Ovary (tissue), 7 donors: ENCODE measurements at regions not wholly inside any gene's neighbourhood (a gene's known extent, or its start where the extent isn't known, plus 50 kb on each side); places are given as distances from the start of the nearest gene placed in this dataset.

Experiments used
- DNase-seq, 5 donors: peaks; one replicate each; pipeline ENCODE4 v3.0.0-alpha.2; 2019 to 2020
- H3K27ac ChIP-seq, 2 donors: fragments of 200-600 bp; one replicate each; pipeline versions ENCODE4 v1.5.1 to v1.8.0; 2019 to 2022
- H3K27me3 ChIP-seq: fragments of 200-600 bp; one replicate; pipeline ENCODE4 v1.8.0; 2022
- H3K36me3 ChIP-seq: fragments of 200-600 bp; sonication (generic); one replicate; pipeline ENCODE4 v1.5.1; 2019
- H3K4me1 ChIP-seq: one replicate; pipeline ENCODE4 v1.8.1; 2013; ENCODE audit warnings: mild to moderate bottlenecking, moderate library complexity; ENCODE audit not compliant: insufficient read depth
- H3K4me3 ChIP-seq: fragments of 200-600 bp; sonication (generic); one replicate; pipeline ENCODE4 v1.5.1; 2017
- H3K9me3 ChIP-seq, 2 donors: fragments of 200-600 bp in 1 of 2; sonication (generic) in 1 of 2; one replicate each; pipeline versions ENCODE4 v1.5.1 to v1.8.1; 2013 to 2019; ENCODE audit warnings: mild to moderate bottlenecking in 1 of 2, moderate library complexity in 1 of 2
- EP300 ChIP-seq: sonication (generic); formaldehyde crosslinking; IDR thresholded peaks from one replicate; pipeline ENCODE4 v1.6.1; 2017; ENCODE audit warnings: antibody characterized with exemption
- POLR2A ChIP-seq: fragments of 450-650 bp; IDR thresholded peaks from one replicate; pipeline ENCODE4 v1.6.1; 2017; ENCODE audit warnings: antibody characterized with exemption, mild to moderate bottlenecking, moderate library complexity
- WGBS, 3 donors: extraction: QIAGEN DNeasy Blood & Tissue Kit in 1 of 3; methylation state at CpG; one replicate each; pipeline versions ENCODE4 v1.1.5 to v1.1.7; 2013 to 2017; 5-methylcytosine and 5-hydroxymethylcytosine counted together
- intact Hi-C, 4 donors: fragments of 100-400 bp; cut with DNase I; formaldehyde crosslinking; loops; one replicate each; pipeline versions ENCODE4 v1.11.0 to v1.15.1; 2022 to 2023
- TF ChIP-seq, protein P1 (sequence below), 3 donors: fragments of 450-650 bp in 2 of 3; fragments of 200-600 bp in 1 of 3; IDR thresholded peaks; one replicate each; pipeline versions ENCODE4 v1.5.1 to v1.8.0; 2016 to 2022; ENCODE audit warnings: antibody characterized with exemption in 3 of 3, mild to moderate bottlenecking in 1 of 3
- donor health status: DM: no; HTN: no; CAD: no; lungs with moderate emphysema.
- donor health status: DM: no; HTN: no; CAD: no.
- donor health status: Bipolar disorder and iron deficiency.
- donor health status: DM: no; HTN: no; CAD: no.
- donor health status: DM: yes; HTN: yes; CAD: no.

DNA sequence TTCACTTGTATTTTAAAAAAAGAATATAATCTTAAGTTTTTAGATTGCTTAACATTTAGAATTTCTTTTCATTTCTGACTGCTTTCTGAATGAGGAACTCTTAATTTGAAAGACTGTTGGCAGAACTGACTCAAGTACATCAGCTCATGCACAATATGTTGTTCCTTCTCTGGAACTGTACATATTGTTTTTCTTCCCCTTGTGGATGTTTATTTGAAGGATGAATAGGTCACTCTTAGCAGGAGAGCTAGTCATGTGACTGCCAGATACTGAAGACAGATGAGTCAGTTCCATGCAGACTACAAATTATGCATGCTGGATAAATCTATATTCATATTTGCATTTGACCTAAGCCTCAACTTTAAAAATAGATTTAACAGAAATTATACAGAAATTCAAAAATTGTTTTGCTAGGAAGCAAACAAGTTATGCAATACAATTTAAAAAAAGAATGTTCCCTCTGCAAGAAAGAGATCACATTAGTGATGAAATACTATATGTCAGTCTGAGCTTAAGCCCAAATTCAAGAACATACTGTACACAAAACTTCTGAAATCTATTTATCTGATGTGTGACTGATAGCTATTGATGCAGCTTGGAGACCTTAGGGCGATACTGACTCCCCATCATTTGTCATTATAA lies 1274.9 kb upstream of the GJE1 start:
- TF ChIP-seq, protein P1, sequence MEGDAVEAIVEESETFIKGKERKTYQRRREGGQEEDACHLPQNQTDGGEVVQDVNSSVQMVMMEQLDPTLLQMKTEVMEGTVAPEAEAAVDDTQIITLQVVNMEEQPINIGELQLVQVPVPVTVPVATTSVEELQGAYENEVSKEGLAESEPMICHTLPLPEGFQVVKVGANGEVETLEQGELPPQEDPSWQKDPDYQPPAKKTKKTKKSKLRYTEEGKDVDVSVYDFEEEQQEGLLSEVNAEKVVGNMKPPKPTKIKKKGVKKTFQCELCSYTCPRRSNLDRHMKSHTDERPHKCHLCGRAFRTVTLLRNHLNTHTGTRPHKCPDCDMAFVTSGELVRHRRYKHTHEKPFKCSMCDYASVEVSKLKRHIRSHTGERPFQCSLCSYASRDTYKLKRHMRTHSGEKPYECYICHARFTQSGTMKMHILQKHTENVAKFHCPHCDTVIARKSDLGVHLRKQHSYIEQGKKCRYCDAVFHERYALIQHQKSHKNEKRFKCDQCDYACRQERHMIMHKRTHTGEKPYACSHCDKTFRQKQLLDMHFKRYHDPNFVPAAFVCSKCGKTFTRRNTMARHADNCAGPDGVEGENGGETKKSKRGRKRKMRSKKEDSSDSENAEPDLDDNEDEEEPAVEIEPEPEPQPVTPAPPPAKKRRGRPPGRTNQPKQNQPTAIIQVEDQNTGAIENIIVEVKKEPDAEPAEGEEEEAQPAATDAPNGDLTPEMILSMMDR (IDR thresholded peaks at IDR 0.05): peak in 1 of 3 donors; percentile 47
- TF ChIP-seq POLR2A (no peak), EP300 (no peak)
- intact Hi-C loops: no loop called here
- no peak overlapping the region for H3K4me3 ChIP-seq
- no peaks in the 10 kb centered on the region for H3K27me3 ChIP-seq
- no peaks in the 10 kb centered on the region for H3K9me3 ChIP-seq
- WGBS, 3 donors: 70 to 82% (median 77%) methylated on average over 1 of the region's 1 CpG
- DNase-seq: no peak
- no peak overlapping the region for H3K27ac ChIP-seq
- peaks cover 5% of the 10 kb centered on the region for H3K4me1 ChIP-seq
- H3K36me3 ChIP-seq: no peaks in the 10 kb centered on the region

- intact Hi-C loops: no loop called here
- Histone ChIP-seq H3K36me3 (no peaks in the 10 kb centered on the region), H3K27ac (no peak overlapping the region)
Observed at GRCh38 chr6:140855520-140855919, 1277.2 kb upstream of the GJE1 start.

DNA sequence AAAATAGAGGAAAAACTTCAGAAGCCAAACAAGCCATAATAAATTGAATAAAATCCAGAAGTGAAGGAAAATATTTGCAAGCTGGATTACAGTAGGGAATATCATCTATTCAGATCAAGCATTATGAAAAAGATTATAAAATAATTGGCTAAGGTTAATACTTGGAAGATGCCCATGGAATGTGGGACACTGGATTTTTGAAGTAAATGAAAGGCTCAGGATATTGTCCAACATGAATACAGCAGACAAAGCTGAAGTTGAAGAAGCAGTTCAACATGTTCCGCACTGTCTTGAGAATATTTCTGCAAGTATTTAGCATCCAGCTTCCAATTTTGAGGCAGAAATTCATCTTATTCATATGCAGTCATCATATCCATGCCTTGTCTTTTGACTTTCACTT lies 1278.4 kb upstream of the GJE1 start:
- no peaks in the 10 kb centered on the region for H3K27me3 ChIP-seq
- no peaks in the 10 kb centered on the region for H3K9me3 ChIP-seq
- WGBS, 3 donors: 72 to 83% (median 75%) methylated on average over 1 of the region's 1 CpG
- no peak overlapping the region for H3K27ac ChIP-seq
- DNase-seq: no peak
- TF ChIP-seq EP300 (no peak), POLR2A (no peak)
- TF ChIP-seq, protein P1 (IDR thresholded peaks at IDR 0.05): no peak
- H3K36me3 ChIP-seq: no peaks in the 10 kb centered on the region
- H3K4me3 ChIP-seq: no peak overlapping the region
- intact Hi-C loops: no loop called here
- H3K4me1 ChIP-seq: peaks cover 5% of the 10 kb centered on the region

More at GRCh38 chr6:140855520-140855919, 1277.2 kb upstream of the GJE1 start:
- no peak for DNase-seq
- Histone ChIP-seq H3K27me3 (no peaks in the 10 kb centered on the region), H3K4me3 (no peak overlapping the region), H3K9me3 (no peaks in the 10 kb centered on the region), H3K4me1 (peaks cover 5% of the 10 kb centered on the region)
- no peak for TF ChIP-seq EP300
- TF ChIP-seq POLR2A: no peak
- TF ChIP-seq, protein P1 (IDR thresholded peaks at IDR 0.05): no peak

DNA sequence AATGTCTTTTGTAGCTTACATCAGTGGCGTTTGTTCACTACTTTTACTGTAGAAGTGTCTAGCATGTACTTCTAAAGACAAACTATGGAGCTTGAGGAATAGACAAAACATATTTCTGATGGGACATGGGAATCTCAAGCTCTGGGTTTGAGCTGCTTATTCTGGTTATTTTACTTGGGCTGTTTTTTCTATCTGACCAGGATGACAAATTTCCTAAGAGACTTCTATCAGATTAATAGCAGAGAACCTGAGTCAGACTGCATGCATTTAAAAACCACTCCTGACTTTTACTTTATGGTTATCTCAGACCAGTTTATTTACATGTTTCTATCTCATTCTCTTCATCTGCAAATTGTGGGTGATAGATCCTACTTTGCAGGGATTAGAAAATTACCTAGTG lies 1282.3 kb upstream of the GJE1 start:
- peaks cover 1% of the 10 kb centered on the region for H3K4me1 ChIP-seq
- H3K27me3 ChIP-seq: no peaks in the 10 kb centered on the region
- intact Hi-C loops: no loop called here
- H3K9me3 ChIP-seq: no peaks in the 10 kb centered on the region
- WGBS, 3 donors: 78 to 90% (median 88%) methylated on average over 1 of the region's 1 CpG
- TF ChIP-seq, protein P1 (IDR thresholded peaks at IDR 0.05): no peak
- TF ChIP-seq POLR2A (no peak), EP300 (no peak)
- no peak for DNase-seq
- H3K4me3 ChIP-seq: no peak overlapping the region
- no peak overlapping the region for H3K27ac ChIP-seq
- H3K36me3 ChIP-seq: no peaks in the 10 kb centered on the region
